ENCODE measurements at regions not wholly inside any gene's neighbourhood (a gene's known extent, or its start where the extent isn't known, plus 50 kb on each side); places are given as distances from the start of the nearest gene placed in this dataset.

DNA sequence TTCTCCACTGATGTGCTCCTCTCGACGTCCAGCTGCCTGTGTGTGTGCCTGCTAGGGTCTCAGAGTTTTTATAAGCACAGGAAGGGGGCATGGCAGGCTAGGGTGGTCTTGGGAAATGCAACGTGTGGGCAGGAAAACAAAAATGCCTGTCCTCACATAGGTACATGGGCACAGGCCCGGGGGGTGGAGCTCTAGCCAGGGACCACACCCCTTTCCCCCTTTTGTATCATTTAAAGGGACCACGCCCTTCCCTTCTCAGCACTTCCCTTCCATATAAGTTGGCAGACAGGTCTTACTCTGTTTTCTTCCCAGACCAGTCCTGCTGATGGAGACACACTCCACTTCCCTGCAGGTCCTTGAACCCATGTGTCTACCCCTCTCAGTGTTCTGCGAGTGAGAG is 645.0 kb downstream of the CBLN2 start:
- Mint-ChIP-seq H3K27ac (no peak overlapping the region), H3K27me3 (ENCODE audit: low read depth) (no peaks in the 10 kb centered on the region)

DNA sequence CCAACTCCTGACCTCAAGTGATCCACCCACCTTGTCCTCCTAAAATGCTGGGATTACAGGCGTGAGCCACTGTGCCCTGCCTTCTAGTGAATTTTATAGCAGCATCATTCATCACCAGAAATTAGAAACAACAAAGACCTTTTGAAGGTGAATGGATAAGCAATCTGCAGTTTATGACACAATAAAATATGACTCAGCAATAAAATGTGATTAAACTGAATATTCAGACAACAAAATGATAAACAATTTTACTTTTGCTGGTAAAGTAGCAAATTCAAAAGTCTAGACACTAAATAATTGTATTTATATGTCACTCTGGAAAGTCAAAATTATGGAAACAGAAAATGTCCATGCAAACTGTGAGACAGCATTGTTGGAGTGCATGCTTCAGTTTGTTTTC is 656.6 kb downstream of the CBLN2 start:
- intact Hi-C loops (cut with micrococcal nuclease) = no loop called here
- H3K27me3 Mint-ChIP-seq (ENCODE audit: low read depth) = no peaks in the 10 kb centered on the region
- H3K36me3 Mint-ChIP-seq (ENCODE audit: low read depth) = no peaks in the 10 kb centered on the region
- no peaks in the 10 kb centered on the region for H3K9me3 Mint-ChIP-seq
- no peak for DNase-seq (ENCODE audit: low spot score)
- no peaks in the 10 kb centered on the region for H3K4me1 Mint-ChIP-seq (ENCODE audit: low read depth)
- H3K4me3 Mint-ChIP-seq (ENCODE audit: low read depth) = no peak overlapping the region
- H3K27ac Mint-ChIP-seq = no peak overlapping the region

More for the DNA sequence above, 645.0 kb downstream of the CBLN2 start:
- intact Hi-C loops (cut with micrococcal nuclease) = no loop called here
- no peak for DNase-seq (ENCODE audit: low spot score)
- Mint-ChIP-seq H3K36me3 (ENCODE audit: low read depth) (no peaks in the 10 kb centered on the region), H3K9me3 (no peaks in the 10 kb centered on the region), H3K4me3 (ENCODE audit: low read depth) (no peak overlapping the region), H3K4me1 (ENCODE audit: low read depth) (no peaks in the 10 kb centered on the region)

DNA sequence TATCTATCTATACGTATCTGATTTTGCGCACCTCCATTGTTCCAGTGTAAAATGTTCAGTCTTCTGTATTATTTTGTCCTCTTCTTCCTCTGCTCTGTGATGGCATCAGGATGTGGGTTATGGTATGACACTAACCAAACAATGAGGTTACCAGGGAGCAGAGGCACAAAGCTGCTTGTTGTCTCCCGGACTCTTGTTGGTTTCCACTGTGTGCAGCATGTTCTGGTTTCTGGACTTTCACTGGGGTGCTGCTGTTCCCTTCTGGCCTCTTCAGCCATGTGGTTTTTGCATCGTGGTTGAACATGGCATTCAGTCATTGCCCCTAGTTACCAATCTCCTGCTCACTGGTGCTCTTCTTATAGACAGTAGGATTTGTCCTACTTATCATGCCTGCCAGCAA is 665.9 kb downstream of the CBLN2 start:
- H3K4me3 Mint-ChIP-seq (ENCODE audit: low read depth) = no peak overlapping the region
- H3K9me3 Mint-ChIP-seq = peaks cover 5% of the 10 kb centered on the region
- H3K27me3 Mint-ChIP-seq (ENCODE audit: low read depth) = no peaks in the 10 kb centered on the region
- intact Hi-C loops (cut with micrococcal nuclease) = no loop called here
- no peaks in the 10 kb centered on the region for H3K4me1 Mint-ChIP-seq (ENCODE audit: low read depth)
- H3K27ac Mint-ChIP-seq = no peak overlapping the region
- no peaks in the 10 kb centered on the region for H3K36me3 Mint-ChIP-seq (ENCODE audit: low read depth)
- no peak for DNase-seq (ENCODE audit: low spot score)

DNA sequence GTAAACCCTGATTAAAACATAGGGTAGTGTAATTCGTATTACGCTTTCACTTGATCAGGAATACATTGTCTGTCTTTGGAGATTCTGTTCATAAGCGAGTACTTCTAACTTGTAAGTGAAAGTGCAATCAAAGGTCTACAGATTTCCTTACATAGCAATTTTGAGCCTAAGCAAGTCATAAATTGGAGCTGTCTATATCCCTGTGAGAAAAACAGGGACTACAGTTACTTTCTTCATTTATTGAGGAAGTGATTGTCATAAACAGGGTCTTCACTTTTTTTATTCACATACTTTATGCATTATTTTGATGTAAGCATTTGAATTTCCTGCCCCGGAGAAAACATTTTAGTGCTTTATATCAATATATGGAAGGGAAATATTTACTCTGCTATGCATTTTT is 670.4 kb downstream of the CBLN2 start:
- no peak for DNase-seq (ENCODE audit: low spot score)
- Mint-ChIP-seq H3K9me3 (peaks cover 5% of the 10 kb centered on the region), H3K27me3 (ENCODE audit: low read depth) (no peaks in the 10 kb centered on the region), H3K4me1 (ENCODE audit: low read depth) (no peaks in the 10 kb centered on the region), H3K36me3 (ENCODE audit: low read depth) (no peaks in the 10 kb centered on the region), H3K27ac (no peak overlapping the region), H3K4me3 (ENCODE audit: low read depth) (no peak overlapping the region)
- intact Hi-C loops (cut with micrococcal nuclease) = no loop called here

DNA sequence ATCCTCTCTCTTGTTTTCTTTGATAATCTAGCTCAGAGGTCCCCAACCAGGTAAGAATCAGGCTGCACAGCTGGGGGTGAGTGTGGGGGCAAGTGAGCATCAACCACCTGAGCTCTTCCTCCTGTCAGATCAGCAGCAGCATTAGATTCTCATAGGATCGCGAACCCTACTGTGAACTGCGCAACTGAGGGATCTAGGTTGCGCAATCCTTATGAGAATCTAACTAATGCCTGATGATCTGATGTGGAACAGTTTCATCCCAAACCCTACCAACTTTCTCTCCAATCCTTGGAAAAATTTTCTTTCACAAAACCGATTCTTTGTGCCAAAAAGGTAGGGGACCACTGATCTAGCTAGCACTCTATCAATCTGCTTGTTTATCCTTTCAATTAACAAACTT is 678.3 kb downstream of the CBLN2 start:
- Mint-ChIP-seq H3K4me1 (ENCODE audit: low read depth) (no peaks in the 10 kb centered on the region), H3K27me3 (ENCODE audit: low read depth) (no peaks in the 10 kb centered on the region), H3K9me3 (no peaks in the 10 kb centered on the region), H3K4me3 (ENCODE audit: low read depth) (no peak overlapping the region), H3K36me3 (ENCODE audit: low read depth) (no peaks in the 10 kb centered on the region), H3K27ac (no peak overlapping the region)
- intact Hi-C loops (cut with micrococcal nuclease) = no loop called here
- no peak for DNase-seq (ENCODE audit: low spot score)

DNA sequence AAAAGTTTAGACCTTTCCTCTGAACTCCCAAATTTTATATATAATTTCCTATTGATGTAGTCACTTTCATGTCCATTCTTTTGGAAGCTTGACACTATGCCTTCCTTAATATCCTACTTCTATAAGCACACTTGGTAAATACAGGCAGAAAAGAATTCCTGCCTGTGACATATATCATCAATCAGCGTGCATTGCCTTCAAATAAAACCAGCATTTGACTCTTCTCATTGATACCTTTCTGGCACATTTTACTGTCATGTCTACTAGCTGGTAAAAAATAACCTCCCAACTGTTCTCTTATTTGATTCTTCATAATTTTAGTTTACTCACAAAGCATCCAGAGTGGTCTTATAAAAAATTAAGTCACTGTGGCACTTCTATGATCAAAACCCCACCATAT is 693.5 kb downstream of the CBLN2 start:
- H3K27me3 Mint-ChIP-seq (ENCODE audit: low read depth) = no peaks in the 10 kb centered on the region
- H3K4me1 Mint-ChIP-seq (ENCODE audit: low read depth) = no peaks in the 10 kb centered on the region
- no peak overlapping the region for H3K4me3 Mint-ChIP-seq (ENCODE audit: low read depth)
- peaks cover 44% of the 10 kb centered on the region for H3K9me3 Mint-ChIP-seq
- H3K27ac Mint-ChIP-seq = no peak overlapping the region
- intact Hi-C loops (cut with micrococcal nuclease) = no loop called here
- no peak for DNase-seq (ENCODE audit: low spot score)
- no peaks in the 10 kb centered on the region for H3K36me3 Mint-ChIP-seq (ENCODE audit: low read depth)

DNA sequence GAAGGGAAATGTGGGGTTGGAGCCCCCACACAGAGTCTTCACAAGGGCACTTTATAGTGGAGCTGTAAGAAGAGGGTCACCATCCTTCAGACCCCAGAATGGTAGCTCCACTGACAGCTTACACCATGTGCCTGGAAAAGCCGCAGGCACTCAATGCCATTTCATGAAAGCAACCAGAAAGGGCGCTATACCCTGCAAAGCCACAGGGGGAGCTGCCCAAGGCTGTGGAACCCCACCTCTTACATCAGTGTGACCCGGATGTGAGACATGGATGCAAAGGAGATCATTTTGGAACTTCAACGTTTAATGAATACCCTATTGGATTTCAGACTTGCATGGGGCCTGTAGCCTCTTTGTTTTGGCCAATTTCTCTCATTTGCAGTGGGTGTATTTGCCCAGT is 694.7 kb downstream of the CBLN2 start:
- no peak overlapping the region for H3K27ac Mint-ChIP-seq
- peaks cover 44% of the 10 kb centered on the region for H3K9me3 Mint-ChIP-seq
- no peaks in the 10 kb centered on the region for H3K36me3 Mint-ChIP-seq (ENCODE audit: low read depth)
- no peaks in the 10 kb centered on the region for H3K27me3 Mint-ChIP-seq (ENCODE audit: low read depth)
- intact Hi-C loops (cut with micrococcal nuclease) = no loop called here
- DNase-seq (ENCODE audit: low spot score) = no peak
- no peaks in the 10 kb centered on the region for H3K4me1 Mint-ChIP-seq (ENCODE audit: low read depth)
- H3K4me3 Mint-ChIP-seq (ENCODE audit: low read depth) = no peak overlapping the region

DNA sequence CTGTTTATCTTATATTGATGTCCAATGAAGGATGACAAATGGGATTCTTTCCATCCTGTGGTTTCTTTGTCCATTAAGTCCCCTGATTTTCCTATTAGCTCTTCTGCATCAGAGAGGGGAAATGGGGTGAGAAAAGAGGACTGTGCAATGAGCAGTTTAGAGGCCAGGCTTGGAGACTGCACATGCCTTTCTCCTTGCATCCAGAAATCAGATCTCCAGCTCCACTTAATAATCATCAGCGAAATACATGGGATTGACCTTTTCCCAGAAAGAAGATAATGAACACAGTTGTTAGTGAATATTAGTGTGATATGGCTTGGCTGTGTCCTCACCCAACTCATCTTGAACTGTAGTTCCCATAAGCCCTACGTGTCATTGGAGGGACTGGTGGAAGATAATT is 697.4 kb downstream of the CBLN2 start:
- Mint-ChIP-seq H3K27me3 (ENCODE audit: low read depth) (no peaks in the 10 kb centered on the region), H3K9me3 (peaks cover 34% of the 10 kb centered on the region), H3K27ac (no peak overlapping the region), H3K36me3 (ENCODE audit: low read depth) (no peaks in the 10 kb centered on the region), H3K4me1 (ENCODE audit: low read depth) (no peaks in the 10 kb centered on the region), H3K4me3 (ENCODE audit: low read depth) (no peak overlapping the region)
- no peak for DNase-seq (ENCODE audit: low spot score)
- intact Hi-C loops (cut with micrococcal nuclease) = no loop called here

DNA sequence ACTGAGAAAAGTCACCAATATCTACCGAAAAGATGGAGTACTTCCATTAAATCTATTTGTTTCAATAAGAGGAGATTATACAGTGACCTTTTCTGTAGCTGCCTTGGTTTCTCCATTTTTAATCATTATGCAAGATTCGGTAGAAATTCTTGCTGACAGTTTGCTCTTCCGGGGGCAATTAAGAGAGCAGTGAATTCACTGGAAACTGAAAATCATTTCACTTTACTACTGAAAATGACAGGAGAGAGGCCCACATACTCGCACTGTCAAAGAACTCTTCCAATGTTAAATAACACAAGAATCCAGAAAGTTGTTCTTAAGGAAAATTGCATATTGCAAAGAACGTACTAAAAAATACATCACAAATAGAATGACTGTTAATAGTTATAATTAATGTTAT is 699.3 kb downstream of the CBLN2 start:
- Mint-ChIP-seq H3K27ac (no peak overlapping the region), H3K4me1 (ENCODE audit: low read depth) (no peaks in the 10 kb centered on the region), H3K27me3 (ENCODE audit: low read depth) (no peaks in the 10 kb centered on the region), H3K9me3 (peaks cover 19% of the 10 kb centered on the region), H3K36me3 (ENCODE audit: low read depth) (no peaks in the 10 kb centered on the region), H3K4me3 (ENCODE audit: low read depth) (no peak overlapping the region)
- DNase-seq (ENCODE audit: low spot score) = no peak
- intact Hi-C loops (cut with micrococcal nuclease) = no loop called here

DNA sequence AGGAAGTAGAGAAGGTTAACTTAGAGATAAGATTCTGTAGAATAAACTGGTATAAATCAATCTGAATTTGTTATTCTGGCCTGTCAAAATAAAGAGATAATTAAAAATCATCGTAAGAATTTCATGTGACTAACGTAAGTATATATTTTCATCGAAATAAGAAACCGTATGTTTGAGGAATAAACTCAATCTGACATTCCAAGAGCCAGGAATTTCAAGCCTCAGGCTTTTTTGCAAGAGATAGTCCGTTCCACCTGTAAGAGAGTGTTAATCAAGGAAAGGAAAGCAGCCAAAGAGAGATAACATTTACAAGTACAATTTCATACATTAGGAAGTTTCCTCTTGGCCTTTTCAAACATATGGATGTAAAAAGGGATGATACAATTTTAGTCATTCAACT is 701.5 kb downstream of the CBLN2 start:
- DNase-seq (ENCODE audit: low spot score) = no peak
- H3K36me3 Mint-ChIP-seq (ENCODE audit: low read depth) = no peaks in the 10 kb centered on the region
- intact Hi-C loops (cut with micrococcal nuclease) = no loop called here
- no peaks in the 10 kb centered on the region for H3K27me3 Mint-ChIP-seq (ENCODE audit: low read depth)
- peaks cover 10% of the 10 kb centered on the region for H3K9me3 Mint-ChIP-seq
- H3K4me3 Mint-ChIP-seq (ENCODE audit: low read depth) = no peak overlapping the region
- H3K4me1 Mint-ChIP-seq (ENCODE audit: low read depth) = no peaks in the 10 kb centered on the region
- H3K27ac Mint-ChIP-seq = no peak overlapping the region

DNA sequence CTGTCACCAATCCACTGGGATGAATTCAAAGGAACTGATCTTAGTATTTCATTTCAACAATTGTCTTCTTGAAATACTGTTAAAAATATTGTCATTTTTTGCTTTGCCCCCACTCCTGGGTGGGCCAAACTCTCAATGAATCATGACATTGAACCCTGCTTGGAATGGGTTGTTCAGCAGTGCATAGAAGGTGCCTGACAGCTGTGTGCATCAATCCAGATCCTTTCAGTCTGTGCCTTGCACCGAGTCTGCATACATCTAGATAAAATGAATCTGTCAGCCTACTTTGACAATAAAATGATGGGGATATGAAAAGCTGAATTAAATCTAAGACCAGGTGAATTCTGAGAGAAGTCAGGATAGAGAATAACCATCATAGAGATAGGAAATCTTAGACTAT is 706.6 kb downstream of the CBLN2 start:
- Mint-ChIP-seq H3K4me3 (ENCODE audit: low read depth) (no peak overlapping the region), H3K27ac (no peak overlapping the region), H3K4me1 (ENCODE audit: low read depth) (no peaks in the 10 kb centered on the region), H3K27me3 (ENCODE audit: low read depth) (no peaks in the 10 kb centered on the region), H3K9me3 (peaks cover 3% of the 10 kb centered on the region), H3K36me3 (ENCODE audit: low read depth) (no peaks in the 10 kb centered on the region)
- no peak for DNase-seq (ENCODE audit: low spot score)
- intact Hi-C loops (cut with micrococcal nuclease) = no loop called here

DNA sequence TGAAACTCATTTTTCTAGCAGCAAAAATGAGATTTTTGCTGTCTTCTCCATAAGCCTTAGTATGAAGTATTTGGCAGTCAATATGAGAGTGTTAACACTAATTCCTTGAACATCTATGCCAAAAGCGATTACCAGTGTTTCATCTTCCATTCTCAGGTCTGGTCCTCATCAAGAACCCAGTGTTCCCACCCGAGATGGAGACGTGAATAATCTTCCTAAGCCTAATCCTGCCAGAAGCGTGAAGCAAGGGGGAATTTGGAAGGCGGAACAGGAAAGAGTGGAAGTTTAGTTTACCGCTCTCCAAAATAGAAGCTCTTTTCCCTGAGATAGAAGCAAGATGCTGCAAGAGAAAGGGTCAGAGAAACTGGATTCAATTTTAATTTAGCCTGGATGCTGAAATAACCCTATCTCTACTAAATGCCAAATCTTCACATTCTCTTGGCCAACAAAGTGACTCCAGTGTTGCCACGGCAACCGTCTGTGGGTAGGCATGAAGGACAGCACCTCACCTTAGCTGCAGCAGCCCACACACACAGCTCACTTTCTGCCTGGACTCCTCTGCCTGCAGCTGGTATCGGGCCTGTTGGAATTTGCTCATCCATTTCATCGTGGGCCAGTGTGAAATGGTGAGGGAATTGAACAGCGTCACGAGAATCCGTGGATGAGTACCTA is 711.1 kb downstream of the CBLN2 start:
- no peak for DNase-seq (ENCODE audit: low spot score)
- H3K4me3 Mint-ChIP-seq (ENCODE audit: low read depth) = no peak overlapping the region
- no peak overlapping the region for H3K27ac Mint-ChIP-seq

DNA sequence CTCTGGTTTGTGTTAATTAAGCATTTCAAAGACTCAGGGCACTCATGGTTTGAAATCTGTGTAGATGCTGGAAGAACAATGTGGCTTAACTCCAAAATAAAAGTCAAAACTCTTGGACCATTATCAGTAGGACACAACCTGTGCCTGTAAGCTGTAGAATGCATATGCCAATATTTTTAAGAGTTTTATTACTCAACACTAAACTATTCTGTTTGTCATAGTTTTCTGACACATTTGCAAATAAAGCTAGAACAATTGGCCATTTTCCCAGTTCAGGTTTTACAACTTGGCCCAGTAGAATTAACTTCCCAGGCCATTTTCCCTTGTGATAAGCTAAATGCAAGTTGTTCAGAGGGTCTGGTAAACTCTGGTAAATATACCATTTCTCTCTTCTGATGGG is 713.1 kb downstream of the CBLN2 start:
- Mint-ChIP-seq H3K27me3 (ENCODE audit: low read depth) (no peaks in the 10 kb centered on the region), H3K4me1 (ENCODE audit: low read depth) (no peaks in the 10 kb centered on the region), H3K27ac (no peak overlapping the region), H3K36me3 (ENCODE audit: low read depth) (no peaks in the 10 kb centered on the region), H3K4me3 (ENCODE audit: low read depth) (no peak overlapping the region), H3K9me3 (peaks cover 3% of the 10 kb centered on the region)
- intact Hi-C loops (cut with micrococcal nuclease) = no loop called here
- DNase-seq (ENCODE audit: low spot score) = no peak

More for the DNA sequence above, 711.1 kb downstream of the CBLN2 start:
- intact Hi-C loops (cut with micrococcal nuclease) = no loop called here
- Mint-ChIP-seq H3K27me3 (ENCODE audit: low read depth) (no peaks in the 10 kb centered on the region), H3K9me3 (peaks cover 3% of the 10 kb centered on the region), H3K36me3 (ENCODE audit: low read depth) (no peaks in the 10 kb centered on the region), H3K4me1 (ENCODE audit: low read depth) (no peaks in the 10 kb centered on the region)

DNA sequence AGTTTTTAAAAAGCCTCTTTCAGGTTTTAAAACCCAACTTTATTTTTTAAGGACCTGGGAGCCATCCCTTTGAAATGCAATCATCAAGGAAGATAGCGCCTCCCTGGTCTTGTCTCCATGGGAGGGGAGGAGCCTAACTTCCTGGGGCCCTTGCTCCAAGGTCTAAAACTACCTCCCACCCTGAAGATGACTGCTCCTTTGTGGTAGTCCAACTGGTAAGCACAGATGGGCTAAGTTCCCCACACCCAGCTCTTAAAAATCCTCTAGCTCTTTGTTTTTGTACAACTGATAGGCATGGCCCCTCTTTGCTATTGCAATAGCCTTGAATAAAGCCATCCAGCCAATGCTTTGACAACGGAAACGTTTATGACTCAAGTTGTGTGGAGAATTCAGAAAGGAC is 716.8 kb downstream of the CBLN2 start:
- H3K4me3 Mint-ChIP-seq (ENCODE audit: low read depth) = no peak overlapping the region
- no peaks in the 10 kb centered on the region for H3K9me3 Mint-ChIP-seq
- no peak overlapping the region for H3K27ac Mint-ChIP-seq
- no peaks in the 10 kb centered on the region for H3K27me3 Mint-ChIP-seq (ENCODE audit: low read depth)
- no peaks in the 10 kb centered on the region for H3K4me1 Mint-ChIP-seq (ENCODE audit: low read depth)
- intact Hi-C loops (cut with micrococcal nuclease) = no loop called here
- no peak for DNase-seq (ENCODE audit: low spot score)
- no peaks in the 10 kb centered on the region for H3K36me3 Mint-ChIP-seq (ENCODE audit: low read depth)

All from activated T-helper 2 cell treated with anti-CD3 and anti-CD28 coated beads, Interferon-gamma antibody, Interleukin-2, Interleukin-4, amounts not matched to agents 10 μg/mL and 5 μg/mL and 100 μg/mL, durations not matched to agents 14 hours and 24 hours and 36 hours (primary cell).